IPS-15b (cell line): ENCODE measurements at regions not wholly inside any gene's neighbourhood (a gene's known extent, or its start where the extent isn't known, plus 50 kb on each side); places are given as distances from the start of the nearest gene placed in this dataset.
"Not testable (repeated sequence)": the region's sequence is repeated elsewhere in the genome, so short reads cannot be mapped to it uniquely, and the experiment has no call there.

Experiments used
- H3K27me3 ChIP-seq: one replicate; pipeline ENCODE4 v1.6.1; 2013; ENCODE audit warnings: low read length; ENCODE audit not compliant: control insufficient read depth, insufficient read depth
- H3K36me3 ChIP-seq: one replicate; pipeline ENCODE4 v1.6.1; 2013; ENCODE audit warnings: low read length; ENCODE audit not compliant: control insufficient read depth, insufficient read depth
- H3K4me1 ChIP-seq: one replicate; pipeline ENCODE4 v1.6.1; 2013; ENCODE audit warnings: mild to moderate bottlenecking, low read length; ENCODE audit not compliant: control insufficient read depth, insufficient read depth
- H3K4me3 ChIP-seq: one replicate; pipeline ENCODE4 v1.5.1; 2013; ENCODE audit warnings: low read depth, low read length
- H3K9ac ChIP-seq: one replicate; pipeline ENCODE4 v1.6.1; 2013; ENCODE audit warnings: low read depth, mild to moderate bottlenecking, low read length
- H3K9me3 ChIP-seq: one replicate; pipeline ENCODE4 v1.6.1; 2013; ENCODE audit warnings: mild to moderate bottlenecking, low read length; ENCODE audit not compliant: control insufficient read depth, insufficient read depth

DNA sequence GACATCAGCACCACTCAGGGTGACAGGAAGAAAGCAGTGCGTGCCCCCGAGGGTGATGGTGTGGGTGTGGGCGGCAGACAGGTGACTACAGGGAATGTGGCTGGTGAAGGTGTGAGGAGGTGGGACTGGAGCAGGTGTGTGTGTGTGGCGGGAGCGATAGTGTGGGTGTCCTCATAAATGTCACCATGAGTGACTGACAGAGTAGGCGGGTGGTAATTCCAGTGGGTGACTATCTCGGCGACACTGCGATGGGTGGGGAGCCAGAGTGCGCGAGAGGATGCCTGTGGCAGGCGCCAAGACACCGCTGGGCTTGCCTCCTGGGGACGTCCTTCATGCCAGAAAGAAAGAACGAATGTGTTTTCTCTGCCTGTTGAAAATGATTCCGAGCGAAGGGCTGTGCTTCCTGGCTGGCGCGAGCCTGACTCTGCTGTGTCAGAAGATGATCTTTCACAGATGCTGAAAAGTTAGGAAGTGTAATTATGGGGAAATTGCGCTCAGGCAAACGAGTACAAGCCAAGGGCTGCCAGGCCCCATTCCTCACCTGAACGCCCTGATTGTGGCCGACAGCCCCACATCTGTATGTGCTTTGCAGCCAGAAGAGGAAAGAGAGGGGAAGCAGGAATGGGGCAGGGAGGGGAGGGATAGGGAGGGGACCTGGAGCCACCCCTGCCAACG, 98.8 kb upstream of the CD82 start:
- H3K9me3 ChIP-seq: no peaks in the 10 kb centered on the region
- no peak overlapping the region for H3K9ac ChIP-seq
- no peaks in the 10 kb centered on the region for H3K4me1 ChIP-seq
- H3K27me3 ChIP-seq: no peaks in the 10 kb centered on the region
- no peaks in the 10 kb centered on the region for H3K36me3 ChIP-seq
- H3K4me3 ChIP-seq: no peak overlapping the region

DNA sequence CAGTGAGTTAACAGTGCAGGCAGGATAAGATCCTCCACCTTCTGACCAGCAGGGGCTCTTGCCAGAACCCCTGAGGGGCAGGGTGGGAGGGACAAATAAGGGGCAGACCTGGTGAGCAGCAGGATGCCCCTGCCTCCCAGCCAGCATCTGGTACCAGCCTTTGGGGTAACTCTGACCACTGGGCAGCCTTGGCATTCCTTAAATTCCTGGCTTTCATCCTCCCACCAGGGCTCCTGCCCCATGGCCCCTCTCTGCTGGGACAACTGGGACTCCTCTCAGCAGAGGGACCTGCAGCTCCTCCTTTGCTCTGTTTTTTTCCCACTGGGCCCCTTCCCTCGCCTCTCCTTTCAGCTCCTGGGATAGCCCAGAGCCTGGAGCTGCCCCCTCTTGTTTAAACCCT, 98.0 kb upstream of the CD82 start:
- Histone ChIP-seq H3K9me3 (no peaks in the 10 kb centered on the region), H3K4me1 (no peaks in the 10 kb centered on the region), H3K36me3 (no peaks in the 10 kb centered on the region), H3K4me3 (no peak overlapping the region), H3K9ac (no peak overlapping the region), H3K27me3 (no peaks in the 10 kb centered on the region)

DNA sequence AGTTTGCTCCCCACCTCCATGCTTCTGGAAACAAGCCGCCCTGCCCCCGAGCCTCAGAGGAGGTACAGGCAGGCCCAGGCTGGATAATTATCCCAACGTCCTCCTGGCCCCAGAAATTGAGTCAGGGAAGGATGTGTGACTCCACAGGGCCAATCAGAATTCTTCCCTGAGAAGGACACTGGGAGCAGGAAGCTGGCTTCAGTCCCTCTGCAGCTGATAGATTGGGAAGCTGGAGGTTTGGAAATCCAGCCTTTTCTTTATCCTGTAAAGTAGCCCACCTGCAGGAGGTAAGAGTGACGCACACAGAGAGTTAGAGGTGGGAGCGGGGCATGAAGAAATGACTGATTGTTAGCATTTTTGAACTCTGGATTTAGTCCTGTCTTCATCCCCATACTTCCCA, 97.5 kb upstream of the CD82 start:
- Histone ChIP-seq H3K4me3 (no peak overlapping the region), H3K9me3 (no peaks in the 10 kb centered on the region), H3K27me3 (no peaks in the 10 kb centered on the region), H3K9ac (no peak overlapping the region), H3K36me3 (no peaks in the 10 kb centered on the region), H3K4me1 (no peaks in the 10 kb centered on the region)

DNA sequence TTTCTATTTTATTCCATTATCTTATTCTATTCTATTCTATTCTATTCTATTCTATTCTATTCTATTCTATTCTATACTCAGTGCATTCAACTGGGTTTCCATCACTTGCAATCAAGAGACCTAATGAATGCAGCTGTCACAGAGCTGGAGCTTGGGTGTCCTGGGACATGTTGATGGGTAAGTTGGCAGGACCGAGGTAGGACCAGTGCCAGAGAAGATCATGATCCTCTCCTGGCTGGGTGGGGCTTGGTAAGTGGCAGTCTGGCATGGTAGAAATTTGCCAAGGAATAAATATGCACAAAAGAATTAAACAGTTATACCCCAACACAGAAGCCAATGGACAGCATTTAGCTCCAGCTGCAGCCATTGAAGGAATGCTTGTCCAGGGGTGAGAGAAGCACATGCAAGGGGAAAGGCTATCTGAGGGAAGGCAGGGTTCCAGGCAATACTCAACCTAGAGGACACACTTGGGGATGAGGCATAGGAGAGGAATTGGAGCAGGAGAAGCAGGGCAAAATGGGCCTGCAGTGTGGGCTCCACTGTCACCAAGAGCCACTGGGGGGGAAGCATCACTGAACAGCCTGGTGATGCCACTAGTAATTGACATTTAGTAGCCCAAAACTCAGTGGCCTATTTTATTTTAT, 97.0 kb upstream of the CD82 start:
- Histone ChIP-seq H3K36me3 (no peaks in the 10 kb centered on the region), H3K27me3 (no peaks in the 10 kb centered on the region), H3K4me3 (no peak overlapping the region), H3K9me3 (no peaks in the 10 kb centered on the region), H3K9ac (no peak overlapping the region), H3K4me1 (no peaks in the 10 kb centered on the region)

DNA sequence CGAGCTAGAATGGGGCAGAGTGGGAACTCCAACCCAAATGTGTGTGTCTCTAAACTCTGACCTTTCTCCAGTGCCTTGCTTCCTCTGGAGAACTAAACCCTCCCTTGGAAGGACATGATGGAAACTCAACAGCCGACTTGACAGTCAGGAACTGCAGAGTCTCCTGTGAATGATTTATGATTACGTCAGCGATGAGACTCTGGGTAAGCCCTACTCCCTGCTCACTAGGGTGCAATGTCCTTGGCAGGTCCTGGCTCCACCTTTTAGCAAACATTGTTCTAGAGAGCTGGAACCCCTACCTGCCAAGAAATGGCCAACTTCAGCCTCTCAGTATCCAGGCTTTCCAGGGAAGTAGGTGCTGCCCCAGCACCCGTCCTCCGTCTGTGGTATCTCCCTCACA, 96.1 kb upstream of the CD82 start:
- H3K36me3 ChIP-seq: no peaks in the 10 kb centered on the region
- H3K4me3 ChIP-seq: no peak overlapping the region
- no peaks in the 10 kb centered on the region for H3K4me1 ChIP-seq
- H3K9ac ChIP-seq: no peak overlapping the region
- no peaks in the 10 kb centered on the region for H3K9me3 ChIP-seq
- no peaks in the 10 kb centered on the region for H3K27me3 ChIP-seq

DNA sequence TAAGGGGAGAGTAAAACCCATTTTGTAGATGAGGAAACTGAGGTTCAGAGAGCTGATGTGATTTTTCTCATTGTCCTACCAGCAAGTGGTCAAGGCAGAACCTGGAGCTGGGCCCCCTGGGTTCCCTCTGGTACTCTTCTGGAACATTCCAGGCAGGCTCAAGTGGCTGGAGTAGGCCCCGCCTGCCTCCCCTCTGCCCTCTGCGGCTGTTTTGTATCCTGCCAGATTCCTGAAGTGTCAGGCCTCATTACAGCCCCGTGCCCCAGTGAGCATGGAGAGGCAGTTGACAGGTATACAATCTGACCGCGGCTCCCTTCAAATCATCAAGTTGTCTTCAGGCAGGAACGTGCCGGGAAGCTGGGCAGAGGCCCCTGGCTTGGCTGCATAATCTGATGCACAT, 94.6 kb upstream of the CD82 start:
- H3K27me3 ChIP-seq: no peaks in the 10 kb centered on the region
- no peaks in the 10 kb centered on the region for H3K9me3 ChIP-seq
- H3K4me1 ChIP-seq: no peaks in the 10 kb centered on the region
- H3K36me3 ChIP-seq: no peaks in the 10 kb centered on the region
- H3K9ac ChIP-seq: no peak overlapping the region
- no peak overlapping the region for H3K4me3 ChIP-seq

DNA sequence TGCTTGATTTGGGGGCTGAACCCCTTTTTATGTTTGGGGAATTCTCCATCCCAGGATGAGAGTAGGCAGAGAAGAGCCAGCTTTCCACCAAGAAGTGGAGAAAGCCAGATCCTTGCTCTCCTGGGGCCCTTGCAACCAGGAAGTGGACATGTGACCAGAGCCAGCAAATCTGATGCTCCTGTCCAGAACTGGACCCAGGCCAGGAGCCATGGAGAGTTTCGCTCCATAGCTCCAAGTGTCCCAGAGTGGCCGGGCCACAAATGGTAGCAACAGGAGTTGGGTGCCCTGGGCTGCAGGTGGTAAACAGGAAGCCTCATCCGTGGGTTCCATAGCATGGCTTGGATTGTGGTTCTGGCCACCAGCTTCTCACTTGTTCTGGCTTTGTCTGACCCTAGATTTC, 93.9 kb upstream of the CD82 start:
- Histone ChIP-seq H3K4me3 (no peak overlapping the region), H3K27me3 (no peaks in the 10 kb centered on the region), H3K4me1 (no peaks in the 10 kb centered on the region), H3K9ac (no peak overlapping the region), H3K36me3 (no peaks in the 10 kb centered on the region), H3K9me3 (no peaks in the 10 kb centered on the region)

DNA sequence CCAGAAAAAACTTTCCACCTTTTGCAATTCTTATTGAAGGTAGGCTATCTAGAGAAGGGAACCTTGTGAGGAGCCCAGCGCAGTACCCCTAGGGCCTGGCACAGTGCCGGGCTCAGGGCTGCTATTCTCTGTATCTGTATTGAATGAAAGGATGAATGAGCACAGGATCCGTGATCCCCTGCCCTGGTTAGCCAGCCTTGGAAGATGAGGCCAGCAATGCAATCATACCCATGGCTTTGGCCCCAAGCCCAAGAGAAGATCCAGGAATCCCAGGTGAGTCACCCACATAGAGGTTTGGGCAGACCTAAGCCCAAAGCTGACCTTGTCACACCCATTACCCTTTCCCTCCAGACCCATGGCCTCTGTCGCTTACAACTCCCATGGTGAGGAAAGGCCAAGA, 92.5 kb upstream of the CD82 start:
- no peaks in the 10 kb centered on the region for H3K9me3 ChIP-seq
- H3K36me3 ChIP-seq: no peaks in the 10 kb centered on the region
- no peaks in the 10 kb centered on the region for H3K4me1 ChIP-seq
- H3K4me3 ChIP-seq: no peak overlapping the region
- no peaks in the 10 kb centered on the region for H3K27me3 ChIP-seq
- H3K9ac ChIP-seq: no peak overlapping the region

DNA sequence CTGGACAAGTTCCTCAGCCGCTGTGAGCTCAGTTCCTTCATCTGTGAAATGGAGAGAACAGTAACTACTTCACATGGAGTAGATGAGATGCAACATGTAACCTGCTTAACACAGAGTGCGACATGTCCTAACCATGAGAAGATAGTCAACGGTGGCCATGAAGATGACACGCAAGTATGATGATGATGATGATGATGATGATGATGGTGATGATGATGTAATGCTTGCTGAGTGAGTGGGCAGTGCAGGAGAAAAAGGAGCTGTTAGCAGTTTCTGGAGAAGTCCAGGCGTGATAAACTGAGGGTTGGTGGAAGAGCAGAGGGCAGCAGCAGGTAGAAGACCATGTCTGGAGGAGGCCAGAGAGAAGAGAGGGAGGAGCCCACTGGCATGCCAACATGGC, 90.8 kb upstream of the CD82 start:
- Histone ChIP-seq H3K4me1 (no peaks in the 10 kb centered on the region), H3K4me3 (no peak overlapping the region), H3K9me3 (no peaks in the 10 kb centered on the region), H3K36me3 (no peaks in the 10 kb centered on the region), H3K27me3 (no peaks in the 10 kb centered on the region), H3K9ac (no peak overlapping the region)

DNA sequence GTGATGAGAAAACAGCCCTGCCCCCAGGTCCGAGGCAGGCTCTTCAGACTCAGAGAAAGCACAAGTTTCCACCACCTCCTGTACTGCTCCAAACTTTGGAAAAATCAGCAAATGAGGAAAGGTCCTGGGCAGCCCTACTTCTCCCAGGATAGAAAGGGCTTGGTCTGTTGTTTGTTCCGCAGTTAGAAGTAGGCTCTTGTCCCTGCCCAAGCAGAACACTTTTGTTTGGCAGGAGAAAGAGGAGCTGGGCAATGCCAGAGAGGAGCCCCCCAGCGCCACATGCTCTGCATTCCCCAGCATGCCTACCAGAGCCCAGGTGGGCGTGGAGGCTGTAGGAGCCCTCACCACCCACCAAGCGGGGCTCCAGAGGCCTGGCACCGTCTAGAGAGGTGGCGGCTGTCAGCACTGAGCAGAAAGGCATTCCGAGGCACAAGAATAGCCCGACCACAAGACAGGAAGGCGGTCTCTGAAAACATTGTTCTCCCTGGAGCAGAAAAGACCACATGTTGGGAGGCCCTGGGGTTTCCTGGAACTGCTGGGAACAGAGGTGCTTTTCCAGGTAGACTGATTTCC, 90.3 kb upstream of the CD82 start:
- Histone ChIP-seq H3K9ac (no peak overlapping the region), H3K36me3 (no peaks in the 10 kb centered on the region), H3K27me3 (no peaks in the 10 kb centered on the region), H3K9me3 (no peaks in the 10 kb centered on the region), H3K4me3 (no peak overlapping the region), H3K4me1 (no peaks in the 10 kb centered on the region)

DNA sequence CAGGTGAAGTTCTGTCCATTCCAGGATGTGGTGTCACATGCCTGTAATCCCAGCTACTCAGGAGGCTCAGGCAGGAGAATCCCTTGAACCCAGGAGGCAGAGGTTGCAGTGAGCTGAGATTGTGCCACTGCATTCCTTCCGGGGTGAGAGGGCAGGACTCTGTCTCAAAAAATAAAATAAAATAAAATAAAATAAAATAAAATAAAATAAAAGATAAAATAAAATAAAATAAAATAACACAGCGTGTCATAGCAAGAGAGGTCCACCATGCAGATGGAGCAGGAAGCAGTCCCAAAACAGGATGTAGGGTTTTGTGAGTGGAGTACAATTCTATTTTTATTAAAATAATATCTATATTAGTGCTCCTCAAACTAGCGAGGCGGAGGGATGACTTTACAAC, 83.1 kb upstream of the CD82 start:
- H3K27me3 ChIP-seq, H3K9me3 ChIP-seq, H3K9ac ChIP-seq, H3K36me3 ChIP-seq, H3K4me3 ChIP-seq, H3K4me1 ChIP-seq: not testable (repeated sequence)

DNA sequence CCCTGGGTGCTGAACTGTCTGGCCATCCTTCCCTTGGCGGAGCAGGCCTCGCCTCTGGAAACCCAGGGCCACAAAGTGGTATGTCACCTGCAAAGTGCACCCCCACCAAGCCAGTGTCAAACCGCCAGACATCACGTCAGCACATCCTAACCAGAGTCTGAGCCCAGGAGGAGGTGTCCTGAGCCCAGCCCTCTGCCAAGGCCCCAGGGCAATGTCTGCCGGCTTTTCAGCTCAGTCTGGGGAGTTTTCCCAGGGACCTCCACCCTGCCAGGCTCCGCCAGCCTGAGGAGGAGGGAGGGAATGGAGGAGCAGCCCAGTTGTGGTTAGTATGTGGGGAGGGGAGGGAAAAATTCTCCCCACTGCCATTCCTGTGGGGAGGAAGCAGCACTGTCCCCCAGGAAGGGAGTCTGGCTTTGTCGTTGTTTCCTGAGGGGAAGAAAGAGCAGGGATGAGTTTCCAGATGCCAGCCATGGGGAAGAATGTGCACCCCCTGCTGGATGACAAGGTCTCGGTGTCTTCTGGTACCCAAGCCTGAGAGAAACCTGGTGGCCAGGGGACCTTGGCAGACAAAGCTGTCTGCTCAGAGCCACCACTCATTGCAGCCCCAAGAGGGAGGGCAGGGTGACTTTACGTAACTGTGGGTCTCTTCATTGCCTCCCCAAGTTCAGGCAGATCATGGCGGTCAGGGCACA, 81.4 kb upstream of the CD82 start:
- Histone ChIP-seq H3K4me3 (no peak overlapping the region), H3K27me3 (no peaks in the 10 kb centered on the region), H3K4me1 (no peaks in the 10 kb centered on the region), H3K9me3 (no peaks in the 10 kb centered on the region), H3K9ac (no peak overlapping the region), H3K36me3 (no peaks in the 10 kb centered on the region)
